ENCODE measurements at regions not wholly inside any gene's neighbourhood (a gene's known extent, or its start where the extent isn't known, plus 50 kb on each side); places are given as distances from the start of the nearest gene placed in this dataset.

DNA sequence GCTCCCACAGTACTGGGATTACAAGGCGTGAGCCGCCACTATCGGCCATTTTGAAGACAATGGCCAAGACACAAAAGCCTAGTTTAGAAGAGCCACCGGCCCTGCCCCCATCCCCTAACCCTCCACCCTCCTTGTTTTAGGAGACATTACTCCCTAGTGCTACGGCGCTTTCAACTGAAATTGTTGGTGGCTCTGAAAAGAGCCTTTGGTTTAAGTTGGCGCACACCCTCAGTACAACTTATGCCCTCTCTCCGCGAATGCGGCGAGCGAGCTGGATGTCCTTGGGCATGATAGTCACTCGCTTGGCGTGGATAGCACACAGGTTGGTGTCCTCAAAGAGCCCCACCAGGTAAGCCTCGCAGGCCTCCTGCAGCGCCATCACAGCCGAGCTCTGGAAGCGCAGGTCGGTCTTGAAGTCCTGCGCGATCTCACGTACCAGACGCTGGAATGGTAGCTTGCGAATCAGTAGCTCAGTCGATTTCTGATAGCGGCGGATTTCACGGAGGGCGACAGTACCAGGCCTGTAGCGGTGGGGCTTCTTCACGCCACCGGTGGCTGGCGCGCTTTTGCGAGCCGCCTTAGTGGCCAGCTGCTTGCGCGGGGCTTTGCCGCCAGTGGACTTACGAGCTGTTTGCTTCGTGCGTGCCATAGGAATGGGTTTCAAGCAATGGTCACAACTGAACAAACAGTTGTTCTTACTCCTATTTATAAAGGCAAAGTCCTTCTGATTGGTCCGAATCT, 114.9 kb upstream of the BTN3A2 start:
- intact Hi-C loops (cut with DNase I): no loop called here
- DNase-seq: peak in 5 of 10 donors; percentile 12 to 84 (median 71)

GRCh38 chr6:26250698-26251044, 114.3 kb upstream of the BTN3A2 start:
- intact Hi-C loops (cut with DNase I): no loop called here
- DNase-seq: no peak

DNA sequence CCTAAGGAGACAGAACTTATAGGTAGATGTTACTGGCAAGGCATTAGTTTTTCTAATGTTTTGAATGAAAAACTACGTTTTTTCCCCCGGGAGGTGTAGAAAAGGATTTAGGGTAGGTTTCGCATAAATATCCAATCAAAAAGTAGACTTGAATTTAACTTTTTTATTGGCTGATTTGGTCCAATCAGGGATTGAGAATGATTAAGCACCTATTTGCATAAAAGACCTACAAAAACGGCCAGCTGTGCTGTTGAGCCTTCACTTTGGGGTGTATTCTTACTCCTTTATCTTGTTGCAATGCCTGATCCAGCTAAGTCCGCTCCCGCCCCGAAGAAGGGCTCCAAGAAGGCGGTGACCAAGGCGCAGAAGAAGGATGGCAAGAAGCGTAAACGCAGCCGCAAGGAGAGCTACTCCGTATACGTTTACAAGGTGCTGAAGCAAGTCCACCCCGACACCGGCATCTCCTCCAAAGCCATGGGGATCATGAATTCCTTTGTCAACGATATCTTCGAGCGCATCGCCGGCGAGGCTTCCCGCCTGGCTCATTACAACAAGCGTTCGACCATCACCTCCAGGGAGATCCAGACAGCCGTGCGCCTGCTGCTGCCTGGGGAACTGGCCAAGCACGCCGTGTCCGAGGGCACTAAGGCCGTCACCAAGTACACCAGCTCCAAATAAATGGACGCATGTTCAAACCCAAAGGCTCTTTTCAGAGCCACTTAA, 113.5 kb upstream of the BTN3A2 start:
- DNase-seq: peak in 4 of 10 donors; percentile 8 to 66 (median 13)
- intact Hi-C loops (cut with DNase I): no loop called here

- DNase-seq: no peak
- intact Hi-C loops (cut with DNase I): no loop called here
Measured at GRCh38 chr6:26252077-26252472, 112.9 kb upstream of the BTN3A2 start.

DNA sequence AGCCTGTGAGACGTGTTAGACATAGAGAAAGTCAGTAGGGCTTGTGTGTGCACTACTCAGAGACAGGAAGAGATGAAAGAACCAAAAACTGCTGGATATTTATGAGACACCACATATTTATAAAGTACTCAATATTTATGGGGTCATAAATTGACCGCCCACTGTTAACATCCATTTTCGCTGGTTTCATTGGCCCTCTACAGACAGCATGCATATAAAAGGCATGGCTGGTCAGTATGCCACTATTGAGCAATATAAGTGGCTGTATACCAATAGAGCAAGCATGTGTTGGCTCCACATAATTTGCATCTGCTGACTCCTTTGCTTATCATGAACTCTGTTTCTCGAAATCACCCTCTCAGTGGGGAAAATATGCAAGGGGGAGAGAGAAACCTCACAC, 110.3 kb upstream of the BTN3A2 start:
- no peak for DNase-seq
- intact Hi-C loops (cut with DNase I): no loop called here

DNA sequence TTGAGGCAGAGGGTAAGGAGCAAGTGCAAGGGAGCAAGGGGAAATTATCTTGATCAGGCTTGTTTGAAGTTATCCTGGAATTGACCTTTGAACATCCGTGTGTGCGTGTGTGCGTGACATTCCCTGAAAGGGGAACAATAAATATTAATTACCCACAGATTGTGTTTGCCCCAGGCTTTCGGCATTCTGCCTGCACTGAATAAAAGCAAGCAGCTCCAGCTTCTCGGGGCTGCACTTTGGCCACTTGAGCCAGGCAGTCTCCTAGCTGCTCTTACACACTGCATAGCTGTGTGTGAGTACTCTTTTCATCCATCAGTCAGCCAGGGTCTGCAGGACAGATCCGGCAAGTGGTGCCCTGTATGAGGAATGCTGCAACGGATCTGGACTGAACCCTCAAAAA, 107.7 kb upstream of the BTN3A2 start:
- peak in 1 of 10 donors; percentile 21 for DNase-seq
- intact Hi-C loops (cut with DNase I): no loop called here

- intact Hi-C loops (cut with DNase I): no loop called here
- DNase-seq: no peak
Measured at GRCh38 chr6:26258212-26258977, 106.6 kb upstream of the BTN3A2 start.

GRCh38 chr6:26260110-26260637, 104.8 kb upstream of the BTN3A2 start:
- DNase-seq: no peak
- intact Hi-C loops (cut with DNase I): no loop called here

DNA sequence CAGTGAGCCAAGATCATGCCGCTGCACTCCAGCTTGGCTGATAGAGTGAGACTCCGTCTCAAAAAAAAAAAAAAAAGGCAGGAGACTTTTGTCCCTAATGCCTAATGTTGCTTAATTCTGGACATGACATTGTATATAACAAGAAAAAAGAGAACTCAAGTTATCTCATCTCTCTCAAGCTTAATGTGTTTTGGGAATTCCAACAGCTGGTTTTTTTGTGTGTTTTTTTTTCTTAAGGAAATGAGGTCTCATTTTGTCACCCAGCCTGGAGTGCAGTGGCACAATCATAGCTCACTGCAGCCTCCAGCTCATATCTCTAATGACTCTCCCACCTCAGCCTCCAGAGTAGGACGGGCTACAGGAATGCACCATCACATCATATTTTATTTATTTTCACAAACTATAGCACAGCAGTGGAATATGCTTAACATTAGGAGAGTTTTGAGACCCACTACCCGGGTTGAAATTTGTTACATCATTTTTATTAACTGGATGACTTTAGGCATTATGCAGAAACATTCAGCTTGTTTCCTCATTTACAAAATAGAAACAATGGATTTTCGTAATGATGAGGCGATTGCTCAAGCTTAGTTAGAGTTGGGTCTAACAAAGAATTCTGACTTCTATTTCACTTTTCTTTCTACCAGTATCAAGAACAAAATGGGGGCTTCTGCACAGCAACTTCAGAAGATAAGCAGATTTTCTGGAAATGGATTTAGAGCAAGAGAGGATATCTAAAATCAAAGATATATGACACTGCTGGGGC, 104.1 kb upstream of the BTN3A2 start:
- intact Hi-C loops (cut with DNase I): no loop called here
- DNase-seq: no peak

DNA sequence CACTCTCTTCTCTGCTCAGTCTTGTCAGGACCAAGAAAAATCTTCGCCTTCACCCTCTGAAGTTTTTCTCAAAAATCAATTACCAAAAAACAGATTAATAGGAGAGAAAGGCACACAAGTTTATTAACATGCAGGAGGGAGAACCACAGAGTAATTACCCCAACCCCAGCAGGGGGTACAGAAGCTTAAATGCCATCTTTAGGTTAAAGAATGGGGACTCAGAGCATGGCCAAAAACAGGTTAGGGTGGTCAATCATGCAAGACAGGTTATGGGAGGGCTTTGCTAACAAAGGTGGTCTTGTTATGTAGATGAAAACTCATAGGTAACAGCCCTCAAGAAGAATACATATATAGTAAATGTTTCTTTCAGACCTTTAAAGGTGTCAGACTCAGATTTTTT, 100.5 kb upstream of the BTN3A2 start:
- no peak for DNase-seq
- intact Hi-C loops (cut with DNase I): no loop called here

DNA sequence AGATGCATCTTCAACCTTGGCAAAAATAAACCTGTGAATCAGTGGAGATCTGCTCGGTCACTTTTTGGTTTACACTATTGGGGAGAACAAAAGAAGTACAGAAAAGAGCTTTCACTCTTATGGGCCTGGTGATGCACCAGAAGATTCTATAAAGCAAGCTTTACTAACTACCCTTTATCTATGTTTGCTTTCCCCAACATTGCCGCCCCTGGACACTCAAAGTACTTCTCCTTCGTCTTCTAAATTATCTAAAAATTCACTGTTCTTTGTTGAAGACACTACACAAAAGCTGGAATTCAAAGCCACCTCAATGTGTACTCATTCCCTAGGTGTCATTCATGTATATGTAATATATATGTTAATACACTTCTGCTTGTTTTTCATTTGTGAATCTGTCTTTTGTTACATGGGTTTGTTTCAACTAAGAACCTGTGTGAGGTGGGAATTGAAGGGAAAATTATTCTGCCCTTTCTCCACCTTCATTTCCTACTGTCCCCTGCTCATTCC, 97.9 kb upstream of the BTN3A2 start:
- intact Hi-C loops (cut with DNase I): no loop called here
- no peak for DNase-seq

GRCh38 chr6:26268659-26269402, 96.2 kb upstream of the BTN3A2 start:
- intact Hi-C loops (cut with DNase I): no loop called here
- no peak for DNase-seq

DNA sequence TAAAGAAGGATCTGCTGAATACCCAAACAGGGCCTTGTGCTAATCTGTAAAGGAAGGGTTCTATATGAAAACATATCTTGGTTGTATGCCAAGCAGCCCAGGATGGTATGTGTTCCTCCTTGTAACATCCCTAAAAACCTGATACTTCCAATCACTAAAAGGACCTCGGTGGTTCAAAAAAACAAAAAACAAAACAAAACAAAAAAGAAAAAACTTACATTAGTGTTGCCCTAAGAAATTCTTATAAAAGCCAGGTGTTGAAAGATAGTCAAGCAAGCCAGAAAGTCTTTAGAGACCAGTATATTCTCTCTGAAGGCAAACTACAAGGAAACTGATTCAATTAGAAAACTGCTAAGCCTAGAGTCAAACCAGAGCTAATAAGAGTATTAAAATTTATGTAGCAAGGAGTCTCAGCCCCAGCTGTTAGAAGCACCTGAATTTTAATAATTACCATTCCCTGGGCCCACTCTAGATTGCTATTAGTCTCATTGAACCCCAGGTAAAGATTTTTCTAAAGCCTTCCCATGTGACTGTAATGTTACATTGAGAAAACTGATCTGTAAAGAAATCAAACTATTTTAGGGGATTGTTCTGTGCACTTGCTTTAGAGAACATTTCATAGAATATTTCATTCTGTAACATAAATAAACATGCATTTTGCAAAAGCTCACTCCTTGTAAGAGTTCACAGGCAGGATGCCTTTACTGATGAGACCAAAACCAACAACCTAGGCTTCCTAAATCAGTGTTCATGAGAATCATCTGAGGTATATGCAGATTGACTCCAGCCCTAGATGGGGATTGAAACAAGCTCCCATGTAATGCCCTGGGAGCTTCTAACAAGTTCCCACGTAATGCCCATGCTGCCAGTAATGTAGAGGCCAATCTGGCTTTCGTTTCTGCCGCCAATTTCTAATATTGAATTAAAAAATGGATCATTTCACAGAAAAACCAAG, 95.2 kb upstream of the BTN3A2 start:
- intact Hi-C loops (cut with DNase I): loop anchor here (5.0 kb wide), 1 partner anchor 38 kb away; a partner anchor contains a TSS
- no peak for DNase-seq

DNA sequence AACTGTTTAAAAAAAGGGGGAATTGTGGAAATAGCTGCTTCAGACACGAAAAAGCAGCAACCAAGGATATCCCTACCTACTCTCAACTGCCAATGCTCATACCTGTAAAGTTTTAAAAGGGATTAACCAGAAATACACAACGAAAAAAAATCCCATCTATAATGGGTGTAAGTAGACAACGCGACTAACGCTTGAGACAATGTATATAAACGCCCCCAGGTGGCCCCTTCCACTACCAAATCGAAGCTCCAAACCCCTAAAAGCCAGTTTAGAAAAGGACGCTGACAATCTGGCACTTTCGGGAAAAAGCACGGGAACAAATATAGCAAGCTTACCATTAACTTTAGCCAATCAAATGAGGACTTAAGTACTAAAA, 94.5 kb upstream of the BTN3A2 start:
- intact Hi-C loops (cut with DNase I): loop anchor here (5.0 kb wide), 1 partner anchor 38 kb away; a partner anchor contains a TSS
- DNase-seq: no peak

- intact Hi-C loops (cut with DNase I): loop anchor here (5.0 kb wide), 1 partner anchor 39 kb away; a partner anchor contains a TSS
- DNase-seq: peak in 2 of 10 donors; percentile 9 to 23
Measured at GRCh38 chr6:26270903-26271667, 93.9 kb upstream of the BTN3A2 start.

DNA sequence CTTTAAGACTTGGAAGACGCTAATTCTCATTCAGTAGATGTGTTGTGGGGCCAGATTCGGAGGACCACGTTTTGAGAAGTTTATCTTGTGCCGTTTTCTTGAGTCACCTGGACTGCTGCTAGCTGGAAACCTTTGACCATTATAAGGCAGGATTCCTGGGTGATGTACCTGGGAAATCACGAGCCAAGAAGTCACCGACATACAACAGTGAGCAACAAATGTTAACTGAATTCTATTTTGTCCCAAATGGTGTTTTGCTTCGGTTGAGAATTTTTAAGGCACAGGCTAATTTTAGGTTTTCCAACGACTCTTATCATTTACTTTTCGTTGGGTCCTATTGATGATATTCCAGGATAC, 93.4 kb upstream of the BTN3A2 start:
- intact Hi-C loops (cut with DNase I): loop anchor here (5.0 kb wide), 1 partner anchor 39 kb away; a partner anchor contains a TSS
- no peak for DNase-seq

GRCh38 chr6:26272171-26272637, 92.8 kb upstream of the BTN3A2 start:
- peak in 1 of 10 donors; percentile 80 for DNase-seq
- intact Hi-C loops (cut with DNase I): loop anchor here (5.0 kb wide), 1 partner anchor 40 kb away; a partner anchor contains a TSS

Data from posterior cingulate gyrus (tissue), 11 donors.